ENCODE measurements at regions not wholly inside any gene's neighbourhood (a gene's known extent, or its start where the extent isn't known, plus 50 kb on each side); places are given as distances from the start of the nearest gene placed in this dataset.

DNA sequence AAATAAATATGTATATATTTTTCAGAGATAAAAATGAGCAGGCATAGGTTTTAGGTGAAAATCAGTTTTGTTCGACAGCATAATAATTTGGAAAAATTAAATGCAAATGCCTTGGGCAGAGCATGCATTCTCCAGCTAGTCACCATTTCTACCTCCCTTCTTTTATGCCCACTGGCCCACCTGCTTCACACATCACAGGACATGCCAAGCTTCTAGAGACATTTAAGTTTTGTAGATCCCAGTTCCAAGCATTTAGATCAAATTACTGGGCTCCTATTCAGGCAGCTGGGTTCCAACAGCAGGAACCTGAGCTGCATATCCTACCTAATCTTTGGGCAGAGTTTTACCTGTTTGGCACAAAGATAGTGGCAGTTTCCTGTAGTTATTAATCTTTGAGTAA lies 67.6 kb upstream of the SLC38A4 start:
- TF ChIP-seq, protein P1, sequence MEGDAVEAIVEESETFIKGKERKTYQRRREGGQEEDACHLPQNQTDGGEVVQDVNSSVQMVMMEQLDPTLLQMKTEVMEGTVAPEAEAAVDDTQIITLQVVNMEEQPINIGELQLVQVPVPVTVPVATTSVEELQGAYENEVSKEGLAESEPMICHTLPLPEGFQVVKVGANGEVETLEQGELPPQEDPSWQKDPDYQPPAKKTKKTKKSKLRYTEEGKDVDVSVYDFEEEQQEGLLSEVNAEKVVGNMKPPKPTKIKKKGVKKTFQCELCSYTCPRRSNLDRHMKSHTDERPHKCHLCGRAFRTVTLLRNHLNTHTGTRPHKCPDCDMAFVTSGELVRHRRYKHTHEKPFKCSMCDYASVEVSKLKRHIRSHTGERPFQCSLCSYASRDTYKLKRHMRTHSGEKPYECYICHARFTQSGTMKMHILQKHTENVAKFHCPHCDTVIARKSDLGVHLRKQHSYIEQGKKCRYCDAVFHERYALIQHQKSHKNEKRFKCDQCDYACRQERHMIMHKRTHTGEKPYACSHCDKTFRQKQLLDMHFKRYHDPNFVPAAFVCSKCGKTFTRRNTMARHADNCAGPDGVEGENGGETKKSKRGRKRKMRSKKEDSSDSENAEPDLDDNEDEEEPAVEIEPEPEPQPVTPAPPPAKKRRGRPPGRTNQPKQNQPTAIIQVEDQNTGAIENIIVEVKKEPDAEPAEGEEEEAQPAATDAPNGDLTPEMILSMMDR (IDR thresholded peaks at IDR 0.05; ENCODE audit: low read depth, low read length) = no peak
- TF ChIP-seq POLR2A (IDR thresholded peaks at IDR 0.05; ENCODE audit: extremely low read depth, insufficient read length) = no peak
- TF ChIP-seq MYC (IDR thresholded peaks at IDR 0.05; ENCODE audit: low read depth, low read length) = no peak

Measured in NB4 (cell line).